Transverse colon (tissue), 4 donors: ENCODE measurements at regions not wholly inside any gene's neighbourhood (a gene's known extent, or its start where the extent isn't known, plus 50 kb on each side); places are given as distances from the start of the nearest gene placed in this dataset.

Source experiments
- DNase-seq: peaks from one replicate; pipeline ENCODE4 v3.0.0-alpha.2; 2019
- H3K27ac ChIP-seq, 4 donors: fragments of 200-600 bp; sonication (generic); 2 replicates each; pipeline ENCODE4 v1.5.1; 2016 to 2018; ENCODE audit warnings: inconsistent platforms in 4 of 4
- H3K27me3 ChIP-seq: fragments of 200-600 bp; sonication (generic); 2 replicates; pipeline ENCODE4 v1.5.1; 2017; ENCODE audit warnings: inconsistent platforms
- H3K36me3 ChIP-seq, 4 donors: fragments of 200-600 bp; sonication (generic); 2 replicates each; pipeline ENCODE4 v1.5.1; 2017 to 2019; ENCODE audit warnings: inconsistent platforms in 4 of 4
- H3K4me1 ChIP-seq, 4 donors: fragments of 200-600 bp; sonication (generic); 2 replicates each; pipeline ENCODE4 v1.5.1; 2017 to 2020; ENCODE audit warnings: inconsistent platforms in 4 of 4
- H3K4me3 ChIP-seq, 4 donors: fragments of 200-600 bp; sonication (generic); 1 replicate in 1 of 4; 2 replicates in 3 of 4; pipeline versions ENCODE4 v1.5.1 to v1.6.1; 2017 to 2019; ENCODE audit warnings: inconsistent platforms in 4 of 4
- H3K9me3 ChIP-seq, 2 donors: fragments of 200-600 bp; sonication (generic); 2 replicates each; pipeline ENCODE4 v1.5.1; 2017 to 2019; ENCODE audit warnings: inconsistent platforms in 2 of 2
- CTCF ChIP-seq, 5 experiments: fragments of 200-600 bp in 3 of 5; fragments of 450-650 bp in 2 of 5; sonication (generic) in 3 of 5; IDR thresholded peaks; 1 replicate in 2 of 5; 2 replicates in 3 of 5; pipeline ENCODE4 v1.5.1; 2016 to 2017; ENCODE audit warnings: antibody characterized with exemption in 5 of 5, inconsistent platforms in 3 of 5, mild to moderate bottlenecking in 2 of 5, moderate library complexity in 1 of 5
- EP300 ChIP-seq: sonication (generic); formaldehyde crosslinking; IDR thresholded peaks from one replicate; pipeline ENCODE4 v1.6.1; 2017; ENCODE audit warnings: antibody characterized with exemption, low read depth
- POLR2A ChIP-seq: fragments of 450-650 bp; IDR thresholded peaks from one replicate; pipeline ENCODE4 v1.6.1; 2016; ENCODE audit warnings: antibody characterized with exemption, mild to moderate bottlenecking, moderate library complexity
- POLR2AphosphoS5 ChIP-seq, 3 donors: sonication (generic); formaldehyde crosslinking; IDR thresholded peaks; one replicate each; pipeline ENCODE4 v1.6.1; 2016; ENCODE audit warnings: antibody characterized with exemption in 3 of 3
- WGBS, 2 donors: methylation state at CpG; one replicate each; pipeline ENCODE4 v1.1.5; 2018; ENCODE audit warnings: low coverage in 1 of 2; 5-methylcytosine and 5-hydroxymethylcytosine counted together
- in situ Hi-C, 4 donors: fragments of 200-750 bp; cut with MboI; loops; one replicate each; pipeline versions ENCODE4 v1.15.0 to v1.15.1; 2017; ENCODE audit warnings: low sequenced_read_pairs in 3 of 4, low pct_ligation_motif_present in 1 of 4, low pct_unique_long_range_greater_than_20kb in 1 of 4
- intact Hi-C: fragments of 100-400 bp; cut with DNase I; formaldehyde crosslinking; loops from one replicate; pipeline ENCODE4 v1.15.1; 2023; ENCODE audit warnings: low total_unique reads

GRCh38 chr13:54949735-54950134 lies 1921.1 kb downstream of the OLFM4 start:
- intact Hi-C loops (no loop called here), in situ Hi-C loops (no loop called here)
- Histone ChIP-seq H3K9me3 (peaks cover 0 to 3% of the 10 kb centered on the region in 2 donors), H3K27me3 (no peaks in the 10 kb centered on the region), H3K4me3 (no peak overlapping the region), H3K36me3 (no peaks in the 10 kb centered on the region), H3K4me1 (no peaks in the 10 kb centered on the region), H3K27ac (no peak overlapping the region)
- DNase-seq = no peak
- TF ChIP-seq POLR2AphosphoS5 (IDR thresholded peaks at IDR 0.05) (no peak), CTCF (IDR thresholded peaks at IDR 0.05) (no peak), EP300 (no peak), POLR2A (no peak)
- 52 to 54% methylated on average over 2 to 4 of the region's 4 CpGs for WGBS, 2 donors

GRCh38 chr13:54950546-54950945 lies 1921.9 kb downstream of the OLFM4 start:
- in situ Hi-C loops (no loop called here), intact Hi-C loops (no loop called here)
- no peak for DNase-seq
- no peak for TF ChIP-seq POLR2AphosphoS5 (IDR thresholded peaks at IDR 0.05)
- no peak for TF ChIP-seq CTCF (IDR thresholded peaks at IDR 0.05)
- TF ChIP-seq POLR2A = no peak
- no peak for TF ChIP-seq EP300
- Histone ChIP-seq H3K27ac (no peak overlapping the region), H3K27me3 (no peaks in the 10 kb centered on the region), H3K36me3 (no peaks in the 10 kb centered on the region), H3K4me1 (no peaks in the 10 kb centered on the region), H3K4me3 (no peak overlapping the region), H3K9me3 (peaks cover 0 to 3% of the 10 kb centered on the region in 2 donors)
- 67 to 86% methylated on average over 1 of the region's 1 CpG for WGBS, 2 donors

GRCh38 chr13:54953786-54954185 lies 1925.2 kb downstream of the OLFM4 start:
- no peak for DNase-seq
- WGBS, 2 donors = 42 to 51% methylated on average over 1 of the region's 1 CpG
- Histone ChIP-seq H3K27me3 (no peaks in the 10 kb centered on the region), H3K4me1 (no peaks in the 10 kb centered on the region), H3K9me3 (peaks cover 0 to 3% of the 10 kb centered on the region in 2 donors), H3K4me3 (no peak overlapping the region), H3K36me3 (no peaks in the 10 kb centered on the region), H3K27ac (no peak overlapping the region)
- intact Hi-C loops = no loop called here
- in situ Hi-C loops = no loop called here
- TF ChIP-seq POLR2AphosphoS5 (IDR thresholded peaks at IDR 0.05) = no peak
- no peak for TF ChIP-seq POLR2A
- TF ChIP-seq CTCF (IDR thresholded peaks at IDR 0.05) = no peak
- TF ChIP-seq EP300 = no peak

- TF ChIP-seq POLR2AphosphoS5 (IDR thresholded peaks at IDR 0.05) (no peak), POLR2A (no peak)
- no peak for DNase-seq
- 85% methylated on average over 12 of the region's 12 CpGs; no CpG with 5 or more reads in 1 of the 2 donors for WGBS, 2 donors
- Histone ChIP-seq H3K4me3 (no peak overlapping the region), H3K27ac (no peak overlapping the region), H3K9me3 (peaks cover 0 to 3% of the 10 kb centered on the region in 2 donors), H3K4me1 (no peaks in the 10 kb centered on the region), H3K36me3 (no peaks in the 10 kb centered on the region), H3K27me3 (no peaks in the 10 kb centered on the region)
- intact Hi-C loops = no loop called here
- in situ Hi-C loops = no loop called here
These were observed 1930.2 kb downstream of the OLFM4 start for GRCh38 chr13:54958781-54959180.

GRCh38 chr13:54965881-54966280 lies 1937.3 kb downstream of the OLFM4 start:
- 76 to 77% methylated on average over 2 of the region's 2 CpGs for WGBS, 2 donors
- Histone ChIP-seq H3K27me3 (no peaks in the 10 kb centered on the region), H3K27ac (no peak overlapping the region), H3K9me3 (peaks cover 0 to 3% of the 10 kb centered on the region in 2 donors), H3K36me3 (no peaks in the 10 kb centered on the region), H3K4me3 (no peak overlapping the region), H3K4me1 (no peaks in the 10 kb centered on the region)
- in situ Hi-C loops (no loop called here), intact Hi-C loops (no loop called here)
- DNase-seq = no peak
- TF ChIP-seq POLR2AphosphoS5 (IDR thresholded peaks at IDR 0.05) = no peak
- TF ChIP-seq POLR2A = no peak
- no peak for TF ChIP-seq EP300
- TF ChIP-seq CTCF (IDR thresholded peaks at IDR 0.05) = no peak
